Islet precursor cell (in vitro differentiated cells): ENCODE measurements at regions not wholly inside any gene's neighbourhood (a gene's known extent, or its start where the extent isn't known, plus 50 kb on each side); places are given as distances from the start of the nearest gene placed in this dataset.

ENCODE experiments used
- DNase-seq: peaks from one replicate; pipeline ENCODE4 v3.0.0-alpha.2; 2018

DNA sequence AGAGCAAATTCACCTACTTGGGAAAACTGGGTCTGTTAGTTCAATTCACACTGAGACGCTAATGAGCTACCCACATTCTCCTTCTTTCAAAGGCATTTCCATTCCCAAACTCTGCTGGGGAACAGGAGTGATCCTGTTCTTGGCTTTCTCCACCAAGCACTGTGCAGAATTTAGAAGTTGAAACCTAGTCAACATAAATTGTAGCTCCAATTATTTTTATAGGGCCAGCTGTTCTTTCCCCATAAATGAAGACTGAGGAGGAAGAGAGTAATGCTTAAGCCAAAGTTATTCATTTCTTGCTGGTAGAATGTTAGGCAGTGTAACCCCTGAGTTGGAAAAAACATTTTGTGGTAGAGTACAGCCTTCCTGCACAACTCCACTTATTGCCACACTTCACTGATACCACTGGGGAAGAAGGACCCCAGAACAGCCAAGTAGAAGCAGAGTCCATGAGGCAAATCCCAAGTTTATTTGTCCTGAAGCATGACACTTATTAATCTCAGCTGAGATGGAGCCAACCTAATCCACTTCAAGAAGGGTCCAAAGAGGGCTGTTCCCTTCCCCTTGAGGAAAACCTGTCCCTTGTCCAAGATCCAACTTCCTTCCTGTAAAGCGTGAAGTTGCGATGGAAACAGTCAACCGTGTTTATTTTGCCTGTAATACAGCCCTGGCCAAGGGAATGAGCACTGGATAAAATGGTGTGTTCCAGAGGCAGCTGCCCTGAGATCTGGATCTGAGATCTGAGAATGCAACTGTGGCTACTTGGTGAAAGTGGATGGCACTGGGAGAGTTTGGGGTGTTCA, 151.8 kb downstream of the TBX5 start:
- no peak for DNase-seq

DNA sequence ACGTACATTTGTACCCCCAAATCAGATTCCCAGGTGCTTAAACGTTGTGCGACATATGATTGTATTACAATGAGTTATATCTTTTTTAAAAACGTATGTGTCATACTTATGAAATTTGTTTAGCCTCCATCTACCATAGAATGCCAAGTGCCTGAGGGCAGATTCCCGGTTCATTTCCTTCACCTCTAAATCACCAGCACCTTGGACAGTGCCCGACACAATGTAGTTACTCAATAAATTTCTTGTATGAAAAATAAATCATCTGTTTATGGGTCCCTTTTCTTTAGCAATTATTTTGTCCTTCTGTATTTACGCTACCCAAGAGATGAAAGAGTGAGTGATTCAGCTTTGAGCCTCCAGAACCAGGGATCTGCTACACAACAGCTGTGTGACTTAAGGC, 157.4 kb downstream of the TBX5 start:
- DNase-seq: no peak

DNA sequence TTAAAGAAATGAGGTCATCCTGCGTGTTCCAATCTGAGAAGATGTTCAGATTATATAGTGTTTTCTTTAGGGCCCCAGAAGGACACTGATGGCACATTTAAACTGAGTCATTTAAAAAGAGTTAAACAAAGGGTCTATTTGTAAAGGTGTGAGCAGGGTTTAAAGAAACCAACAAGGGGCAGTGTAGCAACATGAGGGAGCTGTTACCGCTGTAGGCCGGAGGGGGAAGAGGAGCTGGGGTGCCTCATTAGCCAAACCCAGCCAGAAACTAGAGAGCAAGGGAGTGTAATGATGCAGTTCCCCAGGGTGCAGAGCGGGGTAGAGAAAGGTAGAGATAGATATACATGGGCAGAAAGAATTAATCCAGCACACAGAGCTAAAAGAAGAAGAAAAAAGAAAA, 160.4 kb downstream of the TBX5 start:
- DNase-seq: no peak

DNA sequence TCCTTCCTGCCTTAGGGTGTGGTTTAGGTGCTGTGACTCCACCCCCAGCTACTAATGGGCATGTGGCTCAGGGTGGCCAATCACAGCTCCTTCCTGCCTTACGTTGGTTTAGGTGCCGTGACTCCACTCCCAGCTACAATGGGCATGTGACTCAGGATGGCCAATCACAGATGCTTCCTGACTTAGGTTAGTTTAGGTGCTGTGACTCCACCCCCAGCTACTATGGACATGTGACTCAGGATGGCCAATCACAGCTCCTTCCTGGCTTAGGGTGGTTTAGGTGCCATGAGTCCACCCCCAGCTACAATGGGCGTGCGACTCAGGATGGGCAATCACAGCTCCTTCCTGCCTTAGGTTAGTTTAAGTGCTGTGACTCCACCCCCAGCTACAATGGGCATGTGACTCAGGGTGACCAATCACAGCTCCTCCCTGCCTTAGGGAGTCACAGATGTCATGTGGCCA, 163.9 kb downstream of the TBX5 start:
- no peak for DNase-seq

DNA sequence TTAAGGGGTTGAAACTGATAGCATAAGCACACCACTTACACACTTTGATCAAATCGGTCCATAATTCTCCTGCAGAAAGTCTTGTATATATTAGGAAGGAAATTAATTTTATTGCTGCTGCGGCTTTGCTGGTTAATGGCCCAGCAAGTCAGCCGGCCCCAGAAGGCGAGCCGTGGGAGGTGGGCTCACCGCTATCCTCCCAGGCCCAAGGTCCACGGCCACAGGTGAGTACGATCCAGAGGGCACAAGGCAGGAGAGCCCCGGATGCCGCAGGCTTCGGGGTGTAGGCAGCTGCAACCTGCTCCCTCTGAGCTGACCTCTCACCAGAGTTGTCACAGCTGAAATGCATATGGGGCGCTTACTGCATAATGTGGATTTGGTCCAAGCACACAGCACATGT, 165.7 kb downstream of the TBX5 start:
- DNase-seq: no peak

DNA sequence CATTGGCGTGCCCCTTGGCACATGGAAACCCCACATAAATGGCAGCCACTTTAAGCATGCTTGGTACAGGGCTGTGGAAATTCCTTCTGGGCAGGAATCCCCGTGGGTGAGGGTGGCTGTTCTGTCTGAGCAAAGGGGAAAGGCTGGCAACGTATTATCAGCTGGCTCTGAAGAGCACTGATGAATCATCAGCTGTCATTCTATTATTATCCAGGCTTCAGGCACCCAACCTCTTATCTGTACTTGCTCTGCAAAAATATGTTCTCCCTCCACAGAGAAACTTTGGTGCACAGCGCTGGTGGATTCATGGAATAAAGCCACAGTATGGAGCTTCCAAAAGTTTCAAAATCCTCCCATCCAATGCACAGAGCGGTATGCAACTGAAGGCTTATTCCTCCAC, 167.1 kb downstream of the TBX5 start:
- DNase-seq: no peak

DNA sequence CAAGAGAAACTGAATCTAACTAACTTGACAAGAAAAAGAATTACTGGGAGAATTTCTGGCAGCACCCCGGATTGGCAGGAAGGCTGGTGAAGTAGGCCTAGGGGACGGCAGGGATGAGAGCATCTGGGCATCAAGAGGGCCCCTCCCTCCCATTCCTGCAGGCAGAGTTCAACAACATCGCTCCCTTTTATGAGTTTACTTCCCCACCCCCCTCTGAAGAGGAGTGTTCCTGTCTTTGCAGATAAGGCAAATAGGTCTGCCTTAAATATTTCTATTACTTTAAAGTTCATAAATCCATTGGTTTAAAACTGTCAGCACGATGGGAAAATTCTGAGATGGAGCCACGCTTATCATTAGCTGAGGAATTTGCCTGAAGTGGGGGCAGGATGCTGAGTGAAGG, 168.7 kb downstream of the TBX5 start:
- DNase-seq: no peak

DNA sequence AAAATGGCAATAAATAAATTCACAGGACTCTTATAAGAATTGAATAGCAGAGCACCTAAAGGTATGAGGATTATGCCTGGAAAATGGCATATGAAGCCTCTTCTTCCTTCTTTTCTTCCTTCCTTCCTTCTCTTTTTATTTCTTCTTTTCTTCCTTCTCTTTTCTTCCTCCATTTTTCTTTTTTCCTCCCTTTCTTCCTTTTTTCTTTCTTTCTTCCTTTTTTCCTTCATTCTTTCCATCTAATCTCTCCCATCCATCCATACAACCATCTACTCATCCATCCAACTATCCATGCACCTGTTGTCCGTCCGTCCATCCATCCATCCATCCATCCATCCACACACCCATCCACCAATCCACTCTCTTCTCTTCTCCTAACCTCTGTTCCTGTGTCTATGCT, 173.8 kb downstream of the TBX5 start:
- no peak for DNase-seq

DNA sequence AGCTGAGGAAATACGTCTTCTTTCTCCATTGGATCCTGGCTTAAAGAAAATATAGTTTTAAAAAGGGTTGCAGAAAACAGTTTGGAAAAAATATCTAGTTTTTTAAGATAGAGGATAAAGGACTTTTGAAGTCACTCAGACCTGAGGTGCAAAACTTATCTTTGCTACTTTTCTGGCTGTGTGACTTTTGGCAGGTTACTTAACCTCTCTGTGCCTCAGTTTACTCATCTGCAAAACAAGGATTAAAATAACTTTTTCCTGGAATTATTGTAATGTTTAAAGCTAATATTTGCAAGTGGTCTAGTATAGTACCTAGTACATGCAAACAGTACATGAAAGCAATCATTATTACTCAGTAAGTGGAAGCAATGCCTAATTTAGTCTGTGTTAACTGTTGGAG, 176.8 kb downstream of the TBX5 start:
- DNase-seq: no peak

DNA sequence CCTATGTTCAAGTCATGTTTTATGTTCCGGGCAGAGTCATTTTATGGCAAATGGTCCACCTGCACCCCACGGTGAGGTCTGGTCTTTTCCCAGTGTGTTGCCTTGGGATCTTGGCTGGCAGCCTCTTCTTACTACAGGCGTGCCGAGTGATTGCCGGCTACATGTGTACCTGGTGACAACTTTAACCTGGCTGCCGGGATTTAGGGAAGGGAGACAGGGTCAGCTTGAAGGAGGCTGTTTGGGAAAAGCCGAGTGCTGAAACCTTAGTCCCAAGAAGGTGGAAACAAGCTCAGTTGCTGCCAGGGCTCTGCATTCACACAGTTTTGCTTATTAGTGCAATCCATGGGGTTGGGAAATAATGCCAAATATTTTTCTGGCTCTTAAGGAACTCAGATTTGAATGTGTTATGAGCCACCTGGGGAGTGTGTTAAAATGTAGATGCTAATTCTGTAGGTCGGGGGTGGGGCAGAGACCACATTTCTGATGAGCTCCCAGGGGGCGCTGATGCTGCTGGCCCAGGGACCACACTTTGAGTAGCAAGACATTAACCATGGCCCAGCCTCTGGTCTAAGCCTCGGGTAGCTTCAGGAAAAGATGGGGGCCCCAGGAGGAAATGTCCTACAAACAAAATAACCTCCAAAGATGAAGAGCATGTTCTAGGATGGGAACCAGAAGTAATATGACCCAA, 179.6 kb downstream of the TBX5 start:
- no peak for DNase-seq

DNA sequence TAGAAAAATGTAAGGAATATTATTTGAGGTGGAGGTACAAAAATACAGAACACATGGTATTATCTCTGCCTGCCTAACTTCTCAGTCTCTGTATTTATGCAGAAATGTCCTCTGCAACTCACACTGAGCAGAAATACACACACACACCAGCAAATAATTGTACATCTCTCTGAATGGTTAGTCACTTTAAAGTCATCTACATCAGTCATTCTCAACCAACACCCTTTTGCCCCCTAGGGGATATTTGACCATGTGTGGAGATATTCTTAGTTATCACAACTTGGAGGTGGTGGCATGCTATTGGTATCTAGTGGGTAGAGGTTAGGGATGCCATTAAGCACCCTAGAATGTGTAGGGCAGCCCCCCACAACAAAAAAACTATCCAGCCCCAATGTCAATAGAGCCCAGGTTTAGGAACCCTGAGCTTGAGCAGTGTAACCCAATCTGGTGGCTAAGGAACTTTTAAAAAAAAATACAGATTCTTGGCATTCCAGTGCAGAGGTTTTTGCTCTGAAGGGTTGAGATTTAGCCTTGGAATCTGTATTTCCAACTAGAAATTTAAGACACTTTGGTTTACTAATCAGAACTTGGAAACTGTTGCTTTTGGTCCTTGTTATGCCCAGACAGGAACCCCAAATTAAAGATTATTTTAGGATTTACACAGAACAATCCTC, 183.8 kb downstream of the TBX5 start:
- DNase-seq: peak; percentile 26

DNA sequence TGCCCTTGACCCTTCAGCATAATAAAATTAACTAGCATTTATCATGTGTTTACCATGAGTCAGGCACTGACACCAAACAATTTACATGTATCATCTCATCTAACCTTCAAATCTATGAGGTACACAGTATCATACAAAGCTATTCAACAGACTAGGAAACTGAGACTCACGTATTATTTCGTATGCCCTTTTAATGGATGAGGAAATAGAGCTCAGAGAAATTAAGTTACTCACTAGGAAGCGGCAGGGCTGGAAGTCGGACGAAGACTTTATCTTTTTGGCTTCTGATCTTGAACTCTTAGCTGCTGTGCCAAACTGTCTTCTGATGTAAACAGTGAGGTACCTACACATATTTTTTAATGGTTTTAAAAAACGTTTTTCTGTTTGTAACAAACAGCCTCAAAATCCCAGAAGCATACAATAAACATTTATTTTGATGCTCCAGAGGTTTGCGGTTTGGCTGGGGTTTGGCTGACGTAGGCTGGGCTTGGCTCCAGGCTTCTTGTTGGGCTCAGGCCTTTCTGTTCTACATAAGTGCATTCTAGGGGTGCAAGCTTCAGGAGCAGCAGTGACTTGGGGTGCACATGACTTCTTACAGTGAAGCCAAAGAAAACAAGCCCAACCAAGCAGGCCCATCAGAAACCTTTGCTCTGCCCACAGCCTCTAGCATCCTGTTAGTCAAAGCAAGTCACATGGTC, 184.7 kb downstream of the TBX5 start:
- peak; percentile 20 for DNase-seq

DNA sequence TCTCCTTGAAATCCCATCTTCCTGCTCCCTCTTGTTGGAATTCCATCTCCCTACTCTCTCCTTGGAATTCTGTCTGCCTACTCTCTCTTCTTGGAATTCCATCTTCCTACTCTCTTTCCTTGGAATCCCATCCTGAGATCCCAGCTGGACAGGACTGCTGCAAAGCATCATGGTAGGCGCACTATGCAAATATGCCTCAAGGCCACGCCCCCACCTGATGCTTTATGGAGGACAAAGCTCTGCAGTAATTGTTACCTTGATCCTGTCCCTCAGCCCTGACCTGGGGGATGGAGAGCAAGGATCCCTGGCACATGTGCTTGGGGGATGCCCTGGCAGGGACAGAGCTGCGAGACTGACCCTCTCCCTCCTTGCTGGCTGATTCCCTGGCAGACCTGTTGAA, 185.6 kb downstream of the TBX5 start:
- peak; percentile 53 for DNase-seq

DNA sequence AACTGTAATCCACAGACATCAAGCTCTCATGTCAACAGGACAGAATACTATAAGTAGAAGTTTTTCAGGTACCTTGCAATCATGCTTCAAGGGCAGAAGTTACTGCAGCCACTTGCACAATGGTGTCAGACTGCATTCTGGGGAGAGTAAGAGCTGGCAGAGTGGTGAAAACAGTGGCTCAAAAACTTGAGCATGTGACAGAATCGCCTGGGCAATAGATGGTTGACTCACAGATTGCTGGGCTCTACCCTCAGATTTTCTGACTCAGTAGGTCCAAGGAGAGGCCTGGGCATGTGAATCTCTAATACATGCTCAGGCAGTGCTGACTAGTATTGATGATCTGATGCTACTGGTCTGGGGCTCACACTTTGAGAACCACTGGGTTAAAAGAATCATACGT, 187.8 kb downstream of the TBX5 start:
- DNase-seq: peak; percentile 38

DNA sequence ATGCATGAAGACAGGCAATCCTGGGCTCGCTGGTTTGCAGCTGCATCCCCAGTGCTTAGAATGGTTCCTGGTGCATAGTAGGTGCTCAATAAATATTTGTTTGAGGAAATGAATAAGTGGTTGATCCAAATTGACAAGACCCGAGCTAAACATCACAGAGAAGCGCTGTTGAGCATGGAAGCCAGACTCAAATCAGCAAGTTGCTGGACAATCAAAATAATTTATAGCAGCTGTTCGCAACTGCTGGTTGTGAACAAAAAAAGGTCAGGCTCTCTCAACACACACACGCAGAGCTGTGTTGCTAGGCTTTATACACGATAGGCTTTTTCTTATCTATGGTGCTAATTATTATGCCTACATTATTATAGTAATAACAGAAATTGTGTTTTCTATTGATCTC, 190.2 kb downstream of the TBX5 start:
- peak; percentile 11 for DNase-seq

DNA sequence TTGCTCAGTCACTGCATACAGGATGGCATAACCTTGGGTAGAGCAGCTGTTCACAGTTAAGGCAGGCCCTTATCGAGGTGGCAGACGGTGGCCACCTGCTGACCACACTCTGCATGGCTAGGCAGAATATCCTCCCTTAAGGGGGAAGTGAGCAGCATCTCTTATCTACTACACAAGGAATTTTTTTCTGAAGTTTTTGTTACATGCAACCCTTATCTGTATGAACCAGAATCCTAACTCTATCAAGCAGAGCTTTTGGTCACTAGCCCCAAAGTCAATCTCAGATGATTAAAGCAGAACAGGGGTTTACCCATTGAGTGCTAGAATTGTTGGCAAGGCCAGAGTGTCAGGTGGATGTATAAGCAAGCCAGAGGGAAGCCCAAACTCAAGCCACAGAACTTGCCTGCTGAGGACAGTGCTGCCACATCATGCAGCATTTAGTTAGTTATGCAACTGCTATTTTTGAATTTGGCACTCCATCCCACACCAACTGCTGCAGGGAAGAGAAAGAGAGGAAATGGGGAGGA, 192.8 kb downstream of the TBX5 start:
- peak; percentile 53 for DNase-seq

DNA sequence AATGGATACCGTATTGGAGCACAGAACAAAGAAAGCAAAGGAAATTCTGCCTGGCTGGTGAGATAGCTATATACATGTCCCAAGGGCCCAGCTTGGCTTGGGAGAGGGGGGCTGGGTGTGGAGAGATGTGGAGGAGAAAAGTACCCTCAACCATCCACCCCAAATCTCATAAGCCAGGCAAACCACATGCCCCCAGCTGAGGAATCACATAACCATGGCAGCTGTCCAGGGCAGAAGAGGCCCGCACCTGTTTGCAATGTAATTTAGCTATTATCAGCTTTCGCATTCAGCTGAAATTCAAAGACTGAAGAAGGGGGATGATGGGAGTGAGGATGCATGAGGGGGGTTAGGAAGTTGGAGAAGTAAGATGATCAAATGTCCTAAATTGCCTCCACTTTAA, 196.1 kb downstream of the TBX5 start:
- DNase-seq: peak; percentile 23

DNA sequence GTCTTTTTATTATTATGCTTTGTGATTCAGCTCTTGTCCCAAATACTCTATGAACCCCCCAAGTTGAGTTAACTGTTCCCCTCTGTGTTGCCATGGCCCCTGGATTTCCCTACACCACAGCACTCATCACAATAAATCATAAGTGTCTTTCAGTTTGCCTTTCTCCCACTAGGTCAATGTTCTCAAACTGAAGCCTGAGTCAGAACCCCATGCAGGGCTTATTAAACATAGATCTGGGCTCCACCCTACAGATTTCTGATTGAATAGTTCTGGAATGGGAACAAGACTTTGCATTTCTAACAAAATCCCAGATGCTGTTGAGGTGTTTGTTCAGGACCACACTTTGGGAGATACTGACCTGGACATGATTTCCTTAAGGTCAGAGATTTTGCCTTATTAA, 199.4 kb downstream of the TBX5 start:
- peak; percentile 2 for DNase-seq

DNA sequence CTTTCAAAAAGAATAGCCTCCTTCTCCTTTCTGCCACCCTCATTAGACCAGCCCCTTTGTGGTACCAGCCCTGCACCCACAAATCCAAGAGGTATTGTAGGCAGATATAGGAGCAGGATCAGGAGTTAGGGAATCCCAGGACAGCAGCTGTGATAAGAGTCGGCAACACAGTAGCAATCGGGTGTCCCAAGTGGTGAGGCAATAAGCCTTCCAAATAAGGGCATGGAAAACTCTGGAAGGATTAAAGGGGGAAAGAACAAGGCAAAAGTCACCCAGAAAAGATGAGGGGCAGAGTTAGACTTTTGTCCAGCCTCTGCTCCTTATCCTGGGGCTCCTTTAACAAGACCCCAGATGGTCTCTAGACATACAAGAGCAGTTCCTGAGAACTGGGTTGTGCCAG, 204.2 kb downstream of the TBX5 start:
- no peak for DNase-seq

DNA sequence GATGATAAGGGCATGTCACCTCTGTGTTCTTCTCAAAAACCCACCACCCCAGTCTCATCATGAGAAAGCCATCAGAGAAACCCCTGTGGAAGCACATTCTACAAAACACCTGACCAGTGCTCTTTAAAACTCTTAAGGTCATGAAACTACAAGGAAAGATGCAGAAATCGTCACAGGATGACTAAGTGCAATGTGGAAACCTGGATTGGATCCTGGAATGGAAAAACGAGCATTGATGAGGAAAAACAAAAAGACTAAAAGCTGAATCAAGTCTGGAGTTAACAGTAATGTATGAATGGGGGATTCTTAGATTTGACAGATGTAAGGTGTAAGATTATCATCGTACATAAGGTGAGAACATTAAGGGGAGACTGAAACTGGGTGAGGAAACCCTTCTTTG, 211.0 kb downstream of the TBX5 start:
- no peak for DNase-seq

DNA sequence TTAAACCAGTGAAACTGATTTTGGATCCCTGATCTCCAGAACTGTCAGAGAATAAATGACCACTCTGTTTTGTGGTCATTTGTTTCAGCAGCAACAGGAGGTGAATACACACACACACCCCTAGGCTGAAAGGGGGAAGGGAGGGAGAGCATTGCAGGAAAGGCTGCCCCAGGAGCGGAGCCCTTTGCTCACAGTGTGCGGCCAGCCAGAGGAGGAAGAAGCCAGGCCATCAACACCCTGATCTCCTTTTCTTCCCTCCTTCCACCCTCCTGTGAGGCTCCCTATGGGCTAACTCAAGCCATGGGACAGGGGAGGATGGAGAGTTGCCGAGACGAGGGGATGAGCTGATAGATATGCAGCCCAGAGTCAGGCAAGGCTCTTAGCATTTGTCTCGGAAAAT, 211.9 kb downstream of the TBX5 start:
- no peak for DNase-seq

DNA sequence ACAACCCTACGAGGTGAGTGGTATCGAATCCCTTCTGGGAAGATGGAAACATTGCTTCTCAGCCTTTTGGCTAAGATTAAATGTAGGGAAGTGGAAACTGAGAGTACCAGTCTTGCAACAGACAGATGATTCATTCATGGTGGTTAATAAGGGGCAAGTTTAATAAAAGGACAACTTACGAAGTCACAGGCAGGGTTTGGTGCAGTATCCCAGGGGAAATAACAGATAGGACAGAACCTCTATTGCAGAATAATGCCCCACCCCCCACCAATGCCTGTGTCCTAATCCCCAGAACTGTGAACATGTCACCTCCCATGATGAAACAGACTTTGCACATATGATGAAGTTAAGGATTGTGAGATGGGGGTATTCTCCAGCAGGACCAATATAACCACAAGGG, 212.5 kb downstream of the TBX5 start:
- no peak for DNase-seq

DNA sequence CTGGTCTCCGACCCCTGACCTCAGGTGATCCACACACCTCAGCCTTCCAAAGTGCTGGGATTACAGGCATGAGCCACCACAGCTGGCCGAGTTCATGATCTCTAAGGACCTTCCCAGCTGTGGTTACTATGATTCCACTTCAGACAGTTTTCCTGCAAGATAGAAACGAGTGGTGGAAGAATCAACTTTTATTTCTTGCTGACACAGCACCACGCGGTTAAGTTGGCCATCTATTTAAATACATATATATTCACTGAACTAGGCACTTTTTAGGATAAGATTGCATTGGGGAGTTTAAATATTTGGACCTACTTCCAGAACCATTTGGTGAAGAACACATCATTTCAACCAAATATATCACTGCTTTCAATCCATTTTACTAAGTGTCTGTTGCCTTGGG, 213.4 kb downstream of the TBX5 start:
- DNase-seq: no peak
